ENCODE measurements at regions not wholly inside any gene's neighbourhood (a gene's known extent, or its start where the extent isn't known, plus 50 kb on each side); places are given as distances from the start of the nearest gene placed in this dataset.

- no peak overlapping the region for H3K4me2 ChIP-seq (ENCODE audit: insufficient read depth in 1 of 2, low read depth in 2 of 2, low read length in 2 of 2)
- H3K79me1 ChIP-seq (ENCODE audit: low read depth, low read length) = no peaks in the 10 kb centered on the region
- H2BK120ac ChIP-seq (replicated peaks; ENCODE audit: low read depth, low read length) = no peak overlapping the region
- H2BK12ac ChIP-seq (ENCODE audit: low read depth, low read length) = no peak overlapping the region
- H2BK20ac ChIP-seq (ENCODE audit: low read length) = no peak overlapping the region
- H2BK5ac ChIP-seq (ENCODE audit: low read depth, low read length) = no peak overlapping the region
- H2AK5ac ChIP-seq (ENCODE audit: low read depth, low read length) = no peak overlapping the region
- FAIRE-seq (no peak), DNase-seq (ENCODE audit: low read depth in 1 of 2, low spot score in 2 of 2) (no peak)
- H3K27ac ChIP-seq (ENCODE audit: low read depth, low read length) = no peak overlapping the region
- H3K23ac ChIP-seq (ENCODE audit: insufficient read length) = no peak overlapping the region
- no peak overlapping the region for H2AFZ ChIP-seq (ENCODE audit: low read length)
- 64% methylated on average over 2 of the region's 2 CpGs; no CpG with 5 or more reads in 1 of the 2 experiments for WGBS, 2 experiments (ENCODE audit: extremely low coverage in 1 of 2, insufficient coverage in 1 of 2, insufficient read length in 1 of 2, insufficient replicate concordance in 2 of 2, low coverage in 1 of 2, low lambda C conversion rate in 2 of 2, missing lambda C conversion rate in 1 of 2)
- H3K36me3 ChIP-seq (ENCODE audit: control insufficient read depth in 2 of 4, insufficient read depth in 4 of 4, low read length in 3 of 4) = no peaks in the 10 kb centered on the region
- no peak overlapping the region for H3K56ac ChIP-seq (replicated peaks; ENCODE audit: insufficient read length, low read depth, low read length)
- no peaks in the 10 kb centered on the region for H3K4me1 ChIP-seq (replicated peaks in 1 of 4; ENCODE audit: control insufficient read depth in 3 of 4, insufficient read depth in 4 of 4, low read length in 3 of 4)
- TF ChIP-seq POU5F1 (IDR thresholded peaks at IDR 0.05; ENCODE audit: low read depth, low read length) (no peak), HDAC2 (IDR thresholded peaks at IDR 0.05; ENCODE audit: borderline replicate concordance in 1 of 2, low read depth in 2 of 2, low read length in 2 of 2) (no peak), SRF (IDR thresholded peaks at IDR 0.05; ENCODE audit: low read depth, low read length) (no peak), TBP (IDR thresholded peaks at IDR 0.05; ENCODE audit: low read depth, low read length) (no peak)
- no peak overlapping the region for H2BK15ac ChIP-seq (ENCODE audit: low read length)
- no peaks in the 10 kb centered on the region for H3K27me3 ChIP-seq (replicated peaks in 1 of 4; ENCODE audit: control insufficient read depth in 3 of 4, extremely low read depth in 1 of 4, insufficient read depth in 3 of 4, low read length in 3 of 4)
- no peak overlapping the region for H3K4ac ChIP-seq (replicated peaks; ENCODE audit: insufficient read length, low read depth, low read length)
- no peak overlapping the region for H4K8ac ChIP-seq (ENCODE audit: extremely low read depth, insufficient read depth, low read length)
- no peaks in the 10 kb centered on the region for H3K9me3 ChIP-seq (ENCODE audit: insufficient read depth in 2 of 2, low read depth in 1 of 2, low read length in 1 of 2)
- ChIA-PET POLR2A (ENCODE audit: partially characterized antibody) (no interaction called here), CTCF (ENCODE audit: partially characterized antibody) (no interaction called here)
- no peak overlapping the region for H4K91ac ChIP-seq (replicated peaks; ENCODE audit: insufficient read length, low read length)
- H4K5ac ChIP-seq (ENCODE audit: insufficient read length, low read depth, low read length) = no peak overlapping the region
- H4K20me1 ChIP-seq (replicated peaks in 1 of 2; ENCODE audit: control insufficient read depth in 1 of 2, insufficient read depth in 2 of 2, low read length in 2 of 2) = no peaks in the 10 kb centered on the region
- no peak overlapping the region for H3K14ac ChIP-seq (ENCODE audit: insufficient read length)
- no peaks in the 10 kb centered on the region for H3K79me2 ChIP-seq (ENCODE audit: control insufficient read depth in 1 of 2, insufficient read depth in 2 of 2, low read length in 2 of 2)
- no peak overlapping the region for H3K9ac ChIP-seq (replicated peaks in 1 of 4; ENCODE audit: extremely low read depth in 1 of 4, low read depth in 3 of 4, low read length in 3 of 4)
- no peak overlapping the region for H3K18ac ChIP-seq (ENCODE audit: extremely low read depth, low read length)
- H3K4me3 ChIP-seq (ENCODE audit: extremely low read depth in 1 of 4, insufficient read depth in 2 of 4, low read depth in 3 of 4, low read length in 4 of 4) = no peak overlapping the region
- no peaks in the 10 kb centered on the region for H3K23me2 ChIP-seq (ENCODE audit: low read depth, low read length)
Measured at GRCh38 chr6:95244751-95245150, 332.6 kb upstream of the MANEA start.
